ENCODE measurements at regions not wholly inside any gene's neighbourhood (a gene's known extent, or its start where the extent isn't known, plus 50 kb on each side); places are given as distances from the start of the nearest gene placed in this dataset.
A peak's percentile ranks its signal among the peaks of the same experiment; 100 is the strongest.
"Not testable (repeated sequence)": the region's sequence is repeated elsewhere in the genome, so short reads cannot be mapped to it uniquely, and the experiment has no call there.

DNA sequence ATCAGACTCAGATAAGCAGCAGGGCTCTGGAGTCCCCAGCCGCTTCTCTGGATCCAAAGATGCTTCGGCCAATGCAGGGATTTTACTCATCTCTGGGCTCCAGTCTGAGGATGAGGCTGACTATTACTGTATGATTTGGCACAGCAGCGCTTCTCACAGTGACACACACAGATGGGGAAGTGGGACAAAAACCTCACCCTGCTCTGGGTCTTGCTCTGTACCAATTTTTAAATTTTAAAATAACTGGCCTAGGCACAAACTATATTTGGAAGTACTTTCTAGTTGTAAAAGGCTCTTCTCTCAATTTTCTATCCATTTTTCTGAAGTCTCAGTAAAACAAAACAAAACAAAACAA is 131.7 kb downstream of the VPREB1 start:
- no peaks in the 10 kb centered on the region for H3K9me3 Mint-ChIP-seq
- H3K36me3 Mint-ChIP-seq, result no peaks in the 10 kb centered on the region
- ATAC-seq (no peak), DNase-seq (ENCODE audit: low spot score in 2 of 2) (no peak)
- no peak overlapping the region for H3K4me3 Mint-ChIP-seq
- peaks cover 8% of the 10 kb centered on the region for H3K4me1 Mint-ChIP-seq
- no peak overlapping the region for H3K27ac Mint-ChIP-seq

DNA sequence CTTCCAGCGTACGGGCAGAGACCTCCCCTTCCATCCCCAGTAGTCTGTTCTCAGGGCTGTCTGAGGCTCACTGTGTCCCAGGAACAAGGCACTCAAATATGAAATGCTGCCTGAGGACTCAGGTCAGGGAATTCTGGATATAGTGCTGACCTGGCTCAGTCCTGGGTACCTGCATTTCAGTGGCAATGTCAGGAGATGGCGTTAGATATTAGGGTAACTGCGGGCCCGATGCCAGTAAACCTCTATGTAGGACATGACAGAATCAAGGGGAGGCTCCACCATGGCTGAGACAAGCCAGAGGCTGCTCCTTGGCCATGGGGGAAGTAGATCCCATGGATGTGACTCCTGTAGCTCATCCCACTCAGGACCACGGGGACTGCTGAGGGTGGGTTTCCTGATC is 131.7 kb downstream of the ZNF280B start:
- not testable (repeated sequence) for DNase-seq (ENCODE audit: low spot score in 2 of 2); H3K27ac Mint-ChIP-seq; ATAC-seq; H3K9me3 Mint-ChIP-seq; H3K36me3 Mint-ChIP-seq; H3K4me3 Mint-ChIP-seq; H3K4me1 Mint-ChIP-seq

DNA sequence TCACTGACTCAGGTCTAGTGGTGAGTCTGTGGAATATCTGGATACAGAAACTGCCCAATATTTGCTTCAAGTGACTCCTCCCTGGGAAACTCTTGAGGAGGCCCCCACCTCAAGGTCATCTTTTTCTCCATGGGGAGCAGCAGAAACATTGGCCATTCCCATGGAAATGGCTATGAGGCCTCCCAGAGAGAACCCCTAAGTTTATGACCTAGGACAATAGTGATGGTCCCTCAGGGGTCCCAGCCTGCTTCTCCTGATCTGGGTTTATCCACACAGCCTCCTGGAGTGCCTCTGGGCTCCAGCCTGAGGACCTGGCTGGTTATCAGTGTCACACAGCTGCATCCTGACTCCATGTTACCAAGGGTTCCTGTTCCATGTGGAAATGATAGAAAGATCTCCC is 131.2 kb downstream of the ZNF280B start:
- Mint-ChIP-seq H3K9me3 (no peaks in the 10 kb centered on the region), H3K27ac (no peak overlapping the region), H3K4me1 (peaks cover 8% of the 10 kb centered on the region), H3K4me3 (no peak overlapping the region), H3K36me3 (no peaks in the 10 kb centered on the region)
- ATAC-seq, result no peak
- DNase-seq (ENCODE audit: low spot score in 2 of 2), result no peak

DNA sequence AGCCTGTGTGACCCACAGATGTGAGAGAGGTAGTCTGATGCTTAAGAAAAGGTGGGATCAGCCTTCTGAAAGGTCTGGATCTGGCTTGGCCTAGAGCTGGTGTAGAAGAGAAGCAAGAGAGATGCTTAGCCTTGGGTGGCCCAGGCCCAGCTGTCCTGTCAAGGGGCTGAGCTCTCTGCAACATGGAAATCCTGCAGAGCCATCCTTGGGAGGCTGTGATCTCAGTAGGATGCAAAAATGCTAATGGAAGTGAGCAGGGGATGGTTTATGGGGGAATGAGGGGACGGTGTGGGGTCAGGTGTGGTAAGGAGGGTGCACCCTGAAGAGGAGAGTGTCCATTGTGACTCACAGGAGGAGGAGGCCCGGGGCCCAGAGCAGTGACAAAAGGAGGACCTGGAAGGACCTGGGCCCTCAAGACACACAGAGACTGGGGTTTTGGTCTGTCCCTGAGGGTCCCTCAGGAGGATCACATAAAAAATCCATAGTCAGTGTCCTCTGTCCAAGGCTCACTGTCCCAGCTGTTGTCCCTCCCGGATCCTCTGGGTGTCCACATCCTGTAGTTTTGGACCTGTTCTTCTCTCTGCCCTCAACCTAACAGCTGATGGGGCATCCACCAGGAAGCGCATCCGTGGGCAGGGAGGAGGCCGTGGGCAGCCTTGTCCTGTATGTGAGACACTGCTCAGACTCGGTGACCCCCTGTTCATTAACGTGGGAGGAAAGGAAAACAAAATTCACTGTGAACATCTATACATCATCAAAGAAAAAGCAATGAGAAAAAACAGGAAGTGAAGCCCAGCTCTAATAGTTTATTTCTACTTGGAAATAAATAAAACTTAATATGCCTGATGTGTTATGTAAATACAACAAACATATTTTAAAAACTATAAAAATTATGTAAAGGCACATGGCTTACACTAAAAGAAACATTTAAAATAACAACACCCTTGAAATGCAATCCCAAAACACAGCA is 129.8 kb downstream of the ZNF280B start:
- no peak for DNase-seq (ENCODE audit: low spot score in 2 of 2)
- no peaks in the 10 kb centered on the region for H3K9me3 Mint-ChIP-seq
- peak overlapping the region; percentile 2 for H3K27ac Mint-ChIP-seq
- peaks cover 8% of the 10 kb centered on the region for H3K4me1 Mint-ChIP-seq
- no peak overlapping the region for H3K4me3 Mint-ChIP-seq
- ATAC-seq, result no peak
- H3K36me3 Mint-ChIP-seq, result no peaks in the 10 kb centered on the region

DNA sequence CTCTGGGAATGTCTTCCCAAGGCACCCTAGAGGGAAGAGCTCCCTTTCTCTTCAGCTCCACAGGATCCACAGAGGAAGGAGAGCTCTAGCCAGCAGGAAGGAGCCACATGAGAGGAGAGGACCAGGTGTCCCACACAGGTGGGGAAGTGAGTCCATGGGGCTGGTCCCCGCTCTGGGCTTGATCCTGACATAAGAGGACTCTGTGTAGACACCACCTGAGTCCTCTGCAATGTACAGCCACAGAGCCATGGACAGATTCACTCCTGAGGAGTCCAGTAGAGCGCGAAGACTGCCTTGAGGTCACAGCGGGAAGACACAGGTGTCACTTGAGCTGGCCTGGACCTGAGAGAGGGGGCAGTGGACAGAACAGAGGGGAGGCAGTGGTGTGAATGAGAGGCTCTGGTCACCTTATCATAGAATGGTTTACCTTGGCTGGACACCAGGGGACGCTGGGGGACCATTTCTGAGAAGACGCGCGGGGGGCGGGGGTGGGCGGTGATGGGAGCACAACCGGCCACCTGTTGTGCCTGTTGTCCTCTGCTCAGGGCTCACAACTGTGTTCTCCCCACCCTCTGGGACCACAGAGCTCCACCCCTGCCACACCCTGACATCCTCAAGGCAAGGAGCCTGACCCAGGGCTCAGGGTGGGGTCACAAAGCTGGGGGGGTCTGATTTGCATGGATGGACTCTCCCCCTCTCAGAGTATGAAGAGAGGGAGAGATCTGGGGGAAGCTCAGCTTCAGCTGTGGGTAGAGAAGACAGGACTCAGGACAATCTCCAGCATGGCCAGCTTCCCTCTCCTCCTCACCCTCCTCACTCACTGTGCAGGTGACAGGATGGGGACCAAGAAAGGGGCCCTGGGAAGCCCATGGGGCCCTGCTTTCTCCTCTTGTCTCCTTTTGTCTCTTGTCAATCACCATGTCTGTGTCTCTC is 128.2 kb downstream of the ZNF280B start:
- no peak overlapping the region for H3K4me3 Mint-ChIP-seq

DNA sequence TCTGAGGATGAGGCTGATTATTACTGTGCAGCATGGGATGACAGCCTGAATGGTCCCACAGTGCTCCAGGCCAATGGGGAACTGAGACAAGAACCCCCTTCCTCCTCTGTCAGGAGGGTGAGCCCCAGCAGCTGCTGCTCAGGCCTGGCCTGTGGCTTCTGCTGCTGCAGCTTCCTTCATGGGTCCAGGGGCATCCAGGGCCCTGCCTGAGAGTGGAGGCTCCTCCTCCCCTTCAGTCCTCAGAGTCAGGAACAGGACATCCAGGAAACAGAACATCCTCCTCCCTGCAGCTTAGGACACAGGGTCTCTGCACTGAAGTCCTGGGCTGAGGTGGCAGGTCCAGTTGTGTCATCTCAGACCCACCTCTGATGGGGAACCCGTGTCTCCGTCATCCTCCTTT is 127.2 kb downstream of the ZNF280B start:
- H3K27ac Mint-ChIP-seq; H3K36me3 Mint-ChIP-seq; H3K9me3 Mint-ChIP-seq; H3K4me3 Mint-ChIP-seq; DNase-seq (ENCODE audit: low spot score in 2 of 2); H3K4me1 Mint-ChIP-seq: not testable (repeated sequence)
- peak; percentile 16 for ATAC-seq

More for the DNA sequence above, 128.2 kb downstream of the ZNF280B start:
- H3K36me3 Mint-ChIP-seq, result no peaks in the 10 kb centered on the region
- peak; percentile 26 for ATAC-seq
- H3K27ac Mint-ChIP-seq, result no peak overlapping the region
- no peak for DNase-seq (ENCODE audit: low spot score in 2 of 2)
- peaks cover 8% of the 10 kb centered on the region for H3K4me1 Mint-ChIP-seq
- H3K9me3 Mint-ChIP-seq, result no peaks in the 10 kb centered on the region

DNA sequence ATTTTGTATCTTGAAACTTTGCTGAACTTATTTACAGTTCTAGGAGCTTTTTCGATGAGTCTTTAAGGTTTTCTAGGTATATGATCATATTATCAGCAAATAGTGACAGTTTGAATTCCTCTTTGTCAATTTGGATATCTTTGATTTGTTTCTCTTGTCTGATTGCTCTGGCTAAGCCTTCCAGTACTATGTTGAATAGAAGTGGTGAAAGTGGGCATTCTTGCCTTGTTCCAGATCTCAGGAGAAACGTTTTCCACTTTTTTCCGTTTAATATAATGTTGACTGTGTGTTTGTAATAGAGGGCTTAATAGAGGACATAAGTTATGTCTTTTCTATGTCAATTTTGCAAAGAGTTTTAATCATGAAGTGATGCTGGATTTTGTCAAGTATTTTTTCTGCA is 124.3 kb downstream of the ZNF280B start:
- no peak overlapping the region for H3K4me3 Mint-ChIP-seq
- H3K36me3 Mint-ChIP-seq, result no peaks in the 10 kb centered on the region
- H3K4me1 Mint-ChIP-seq, result peaks cover 8% of the 10 kb centered on the region
- H3K27ac Mint-ChIP-seq, result no peak overlapping the region
- no peak for ATAC-seq
- no peak for DNase-seq (ENCODE audit: low spot score in 2 of 2)
- no peaks in the 10 kb centered on the region for H3K9me3 Mint-ChIP-seq

DNA sequence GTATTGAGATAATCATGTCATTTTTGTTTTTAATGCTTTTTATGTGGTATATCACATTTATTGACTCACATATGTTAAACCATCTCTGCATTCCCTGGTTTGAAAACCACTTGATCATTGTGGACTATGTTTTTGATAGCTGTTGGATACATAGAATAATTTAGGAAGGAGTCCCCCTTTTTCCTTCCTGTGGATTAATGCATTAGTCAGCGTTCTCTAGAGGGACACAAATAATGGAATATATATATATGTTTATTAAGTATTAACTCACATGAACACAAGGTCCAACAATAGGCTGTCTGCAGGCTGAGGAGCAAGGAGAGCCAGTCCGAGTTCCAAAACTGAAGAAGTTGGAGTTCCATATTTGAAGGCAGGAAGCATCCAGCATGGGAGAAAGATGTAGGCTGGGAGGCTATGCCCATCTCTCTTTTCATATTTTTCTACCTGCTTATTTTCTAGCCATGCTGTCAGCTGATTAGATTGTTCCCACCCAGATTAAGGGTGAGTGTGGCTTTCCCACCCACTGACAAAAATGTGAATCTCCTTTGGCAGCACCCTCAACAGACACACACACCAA is 123.8 kb downstream of the ZNF280B start:
- H3K9me3 Mint-ChIP-seq, result no peaks in the 10 kb centered on the region
- DNase-seq (ENCODE audit: low spot score in 2 of 2) (peak in 1 of 2 donors; percentile 17), ATAC-seq (no peak)
- no peaks in the 10 kb centered on the region for H3K36me3 Mint-ChIP-seq
- no peak overlapping the region for H3K4me3 Mint-ChIP-seq
- H3K27ac Mint-ChIP-seq, result no peak overlapping the region
- peaks cover 7% of the 10 kb centered on the region for H3K4me1 Mint-ChIP-seq

DNA sequence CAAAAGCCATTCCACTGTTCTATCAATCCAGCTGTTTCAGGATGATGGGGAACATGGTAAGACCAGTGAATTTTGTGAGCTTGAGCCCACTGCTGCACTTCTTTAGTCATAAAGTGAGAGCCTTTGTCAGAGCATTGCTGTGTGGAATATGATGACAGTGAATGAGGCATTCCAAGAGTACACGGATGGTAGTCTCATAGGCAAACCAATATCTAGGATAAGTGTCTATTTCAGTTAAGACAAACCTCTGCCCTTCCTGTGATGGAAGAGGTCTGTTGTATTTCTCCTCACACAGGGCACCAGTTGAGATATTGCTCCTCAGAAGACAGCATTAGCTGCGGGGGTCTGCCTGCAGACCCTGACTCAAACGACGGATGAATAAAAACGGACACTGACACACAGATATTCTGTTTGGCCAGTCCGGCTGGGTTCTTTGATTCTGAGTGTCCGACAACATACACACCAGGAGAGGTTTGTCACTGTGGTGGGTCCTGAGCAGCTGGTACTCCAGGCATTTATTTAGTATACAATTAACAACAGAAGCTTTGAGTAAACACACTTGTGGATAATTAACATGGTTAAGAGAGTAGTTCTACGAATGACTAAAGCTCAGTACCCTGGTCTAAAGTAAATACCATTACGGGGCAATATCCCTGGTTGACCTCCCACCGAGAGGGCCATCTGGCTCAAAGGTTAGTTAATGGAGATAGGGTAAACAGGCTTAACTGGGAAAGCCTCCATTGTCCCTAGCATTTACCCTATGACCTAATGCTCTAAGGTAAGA is 121.7 kb downstream of the ZNF280B start:
- no peak overlapping the region for H3K4me3 Mint-ChIP-seq

DNA sequence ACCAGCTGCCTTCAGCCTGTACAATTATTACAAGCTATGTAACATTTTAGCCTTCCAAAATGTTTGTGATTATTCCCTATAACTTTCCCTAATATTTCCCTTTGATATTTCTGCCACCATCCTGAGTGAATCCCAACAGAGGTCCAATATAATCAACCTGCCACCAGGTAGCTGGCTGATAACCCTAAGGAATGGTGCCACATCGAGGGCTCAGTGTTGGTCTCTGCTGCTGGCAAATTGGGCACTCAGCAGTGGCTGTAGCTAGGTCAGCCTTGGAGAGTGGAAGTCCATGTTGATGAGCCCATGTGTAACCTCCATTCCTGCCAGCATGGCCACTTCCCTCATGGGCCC is 121.2 kb downstream of the ZNF280B start:
- no peak overlapping the region for H3K4me3 Mint-ChIP-seq
- no peaks in the 10 kb centered on the region for H3K4me1 Mint-ChIP-seq
- H3K9me3 Mint-ChIP-seq, result no peaks in the 10 kb centered on the region
- no peaks in the 10 kb centered on the region for H3K36me3 Mint-ChIP-seq
- ATAC-seq (no peak), DNase-seq (ENCODE audit: low spot score in 2 of 2) (no peak)
- no peak overlapping the region for H3K27ac Mint-ChIP-seq

More for the DNA sequence above, 121.7 kb downstream of the ZNF280B start:
- H3K36me3 Mint-ChIP-seq, result no peaks in the 10 kb centered on the region
- DNase-seq (ENCODE audit: low spot score in 2 of 2) (no peak), ATAC-seq (no peak)
- H3K4me1 Mint-ChIP-seq, result no peaks in the 10 kb centered on the region
- H3K27ac Mint-ChIP-seq, result no peak overlapping the region
- H3K9me3 Mint-ChIP-seq, result no peaks in the 10 kb centered on the region

DNA sequence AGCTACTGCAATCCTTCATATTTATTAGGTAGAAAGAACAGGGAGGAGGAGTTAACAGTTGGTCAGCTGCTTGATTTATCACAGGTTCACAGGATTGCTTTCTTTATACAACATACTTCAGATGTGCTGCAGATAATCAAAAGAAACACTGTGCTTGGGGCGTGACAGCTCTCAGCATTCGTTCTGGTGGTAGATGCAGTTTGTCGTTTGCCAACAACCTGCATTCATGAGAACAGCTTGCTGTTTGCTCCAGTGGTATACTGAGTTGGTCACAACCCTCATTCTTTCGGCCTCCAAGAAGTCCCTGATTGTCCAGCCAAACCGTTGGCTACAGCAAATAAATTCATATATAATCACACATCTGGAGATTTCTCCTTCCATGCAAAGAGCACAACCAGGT is 120.5 kb downstream of the ZNF280B start:
- no peaks in the 10 kb centered on the region for H3K36me3 Mint-ChIP-seq
- ATAC-seq, result no peak
- H3K9me3 Mint-ChIP-seq, result no peaks in the 10 kb centered on the region
- H3K27ac Mint-ChIP-seq, result no peak overlapping the region
- no peaks in the 10 kb centered on the region for H3K4me1 Mint-ChIP-seq
- no peak for DNase-seq (ENCODE audit: low spot score in 2 of 2)
- H3K4me3 Mint-ChIP-seq, result no peak overlapping the region

DNA sequence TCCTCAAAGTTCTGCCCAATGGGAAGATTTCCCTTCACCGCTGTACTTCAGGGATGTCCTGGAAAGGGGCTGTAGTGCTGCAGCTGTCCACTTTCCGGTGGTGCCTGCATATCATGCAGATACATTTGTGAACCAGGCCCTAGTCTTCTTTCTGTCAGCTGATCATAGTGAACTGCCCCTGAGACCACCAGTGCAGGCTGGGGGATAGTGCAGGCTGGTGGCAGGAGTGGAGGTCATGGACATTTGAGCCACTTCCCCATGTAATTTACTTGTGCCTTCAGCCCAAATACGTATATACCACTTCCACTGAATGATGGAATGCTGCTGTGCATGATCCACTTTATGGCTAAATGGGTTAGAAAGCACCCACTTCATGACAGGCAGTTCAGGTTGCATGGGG is 120.0 kb downstream of the ZNF280B start:
- no peak for DNase-seq (ENCODE audit: low spot score in 2 of 2)
- Mint-ChIP-seq H3K4me3 (no peak overlapping the region), H3K27ac (no peak overlapping the region), H3K36me3 (no peaks in the 10 kb centered on the region), H3K4me1 (no peaks in the 10 kb centered on the region), H3K9me3 (no peaks in the 10 kb centered on the region)
- no peak for ATAC-seq

DNA sequence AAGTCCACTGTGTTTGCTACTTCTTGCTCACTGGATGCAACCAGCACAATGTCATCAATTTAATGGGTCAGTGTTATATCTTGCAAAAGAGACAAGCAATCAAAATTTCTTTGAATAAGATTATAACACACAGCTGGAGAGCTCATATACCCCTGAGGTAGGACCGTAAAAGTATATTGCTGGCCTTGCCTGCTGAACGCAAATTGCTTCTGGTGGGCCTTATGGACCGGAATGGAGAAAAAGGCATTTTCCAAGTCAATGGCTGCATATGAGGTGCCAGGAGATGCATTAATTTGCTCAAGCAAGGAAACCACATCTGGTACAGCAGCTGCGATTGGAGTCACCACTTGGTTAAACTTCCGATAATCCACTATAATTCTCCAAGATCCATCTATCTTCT is 119.1 kb downstream of the ZNF280B start:
- Mint-ChIP-seq H3K36me3 (no peaks in the 10 kb centered on the region), H3K27ac (no peak overlapping the region), H3K4me1 (no peaks in the 10 kb centered on the region), H3K9me3 (no peaks in the 10 kb centered on the region), H3K4me3 (no peak overlapping the region)
- DNase-seq (ENCODE audit: low spot score in 2 of 2) (no peak), ATAC-seq (no peak)

DNA sequence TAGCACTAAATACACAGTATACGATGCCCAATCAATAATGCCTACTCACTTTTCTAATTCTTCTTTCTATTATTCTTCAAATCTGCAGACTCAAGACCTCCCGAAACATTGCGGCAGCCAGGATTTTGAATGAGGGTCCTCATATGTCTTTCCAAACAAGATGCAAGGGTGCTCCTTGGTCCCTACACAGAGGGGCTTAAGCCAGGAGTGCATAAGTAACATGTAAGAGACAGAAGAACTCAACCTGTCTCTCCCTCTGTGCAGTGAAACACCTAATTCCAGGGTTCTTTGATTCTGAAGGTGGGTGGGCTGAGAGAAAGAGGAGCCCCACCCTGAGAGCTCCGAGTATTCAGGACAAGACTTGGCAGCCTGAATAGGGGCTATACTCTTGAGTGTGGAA is 117.6 kb downstream of the ZNF280B start:
- Mint-ChIP-seq H3K36me3 (no peaks in the 10 kb centered on the region), H3K9me3 (no peaks in the 10 kb centered on the region), H3K27ac (no peak overlapping the region), H3K4me3 (no peak overlapping the region), H3K4me1 (no peaks in the 10 kb centered on the region)
- ATAC-seq (no peak), DNase-seq (ENCODE audit: low spot score in 2 of 2) (no peak)

DNA sequence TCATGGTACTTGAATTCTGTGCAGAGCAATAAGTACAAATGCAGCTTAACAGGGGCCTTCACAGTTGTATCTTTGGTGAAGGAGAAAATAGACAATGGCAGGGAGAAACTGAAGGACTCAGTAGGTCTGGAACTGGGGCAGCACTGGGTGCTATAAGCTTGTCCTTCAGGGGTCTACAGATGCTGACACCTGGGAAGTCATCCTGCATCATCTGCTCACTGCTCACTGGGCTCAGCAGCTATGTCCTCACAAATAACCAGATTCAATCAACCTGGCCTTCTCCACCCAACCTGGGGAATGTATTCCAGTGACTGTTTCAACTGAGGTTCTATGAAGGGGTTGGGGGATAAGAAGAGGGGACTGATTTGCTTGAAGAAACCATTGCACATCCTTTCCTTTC is 117.0 kb downstream of the ZNF280B start:
- DNase-seq (ENCODE audit: low spot score in 2 of 2), result no peak

More for the DNA sequence above, 117.0 kb downstream of the ZNF280B start:
- H3K36me3 Mint-ChIP-seq, result no peaks in the 10 kb centered on the region
- H3K9me3 Mint-ChIP-seq, result no peaks in the 10 kb centered on the region
- H3K4me3 Mint-ChIP-seq, result no peak overlapping the region
- no peak overlapping the region for H3K27ac Mint-ChIP-seq
- ATAC-seq, result no peak
- H3K4me1 Mint-ChIP-seq, result no peaks in the 10 kb centered on the region

All from stimulated activated effector memory CD8-positive, alpha-beta T cell treated with anti-CD3 and anti-CD28 coated beads, Interleukin-12 subunit alpha, Interleukin-12 subunit beta, amount 100 ng/mL, for 72 hours (primary cell).